ENCODE measurements at regions not wholly inside any gene's neighbourhood (a gene's known extent, or its start where the extent isn't known, plus 50 kb on each side); places are given as distances from the start of the nearest gene placed in this dataset.

DNA sequence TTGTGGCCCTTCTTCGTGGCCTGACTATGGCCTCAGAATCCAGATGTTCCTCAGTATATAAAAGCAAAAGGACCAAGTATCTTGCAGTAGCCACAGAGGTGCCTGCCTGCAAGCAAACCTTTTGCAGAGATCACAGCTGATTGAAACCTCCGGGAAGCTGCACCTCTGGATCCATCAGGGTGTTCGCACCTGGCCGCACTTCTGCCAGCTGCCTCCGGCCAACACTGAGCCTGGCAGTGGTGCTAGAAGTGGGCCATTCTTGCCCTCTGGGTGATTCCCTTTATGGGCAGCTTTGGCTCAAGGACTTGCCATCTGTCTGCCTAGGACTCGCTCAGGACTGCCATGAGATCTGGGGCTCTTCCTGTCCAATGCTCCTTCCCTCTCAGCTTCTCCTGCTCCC lies 214.6 kb upstream of the ECI2 start:
- no peak for TF ChIP-seq EZH2phosphoT487 (IDR thresholded peaks at IDR 0.05; ENCODE audit: low read depth)
- TF ChIP-seq CTCF (IDR thresholded peaks at IDR 0.05; ENCODE audit: low read depth, low read length), result no peak
